ENCODE measurements at regions not wholly inside any gene's neighbourhood (a gene's known extent, or its start where the extent isn't known, plus 50 kb on each side); places are given as distances from the start of the nearest gene placed in this dataset.

GRCh38 chr10:121152935-121153334 is 301.8 kb downstream of the WDR11 start:
- Histone ChIP-seq H3K36me3 (replicated peaks in 1 of 2; ENCODE audit: control insufficient read depth in 1 of 2, insufficient read depth in 2 of 2, low read length in 1 of 2) (no peaks in the 10 kb centered on the region), H3K4me3 (ENCODE audit: low read depth in 2 of 2, low read length in 1 of 2) (no peak overlapping the region), H3K4me1 (ENCODE audit: control insufficient read depth in 1 of 2, insufficient read depth in 2 of 2, low read depth in 1 of 2, low read length in 1 of 2) (no peaks in the 10 kb centered on the region), H3K27ac (ENCODE audit: low read depth in 2 of 2, low read length in 1 of 2) (no peak overlapping the region), H3K79me2 (ENCODE audit: insufficient read depth) (no peaks in the 10 kb centered on the region), H3K9ac (no peak overlapping the region), H3K27me3 (ENCODE audit: insufficient read depth) (no peaks in the 10 kb centered on the region), H3F3A (replicated peaks; ENCODE audit: insufficient read depth) (no peaks in the 10 kb centered on the region), H3K9me2 (no peaks in the 10 kb centered on the region), H4K20me1 (ENCODE audit: insufficient read depth) (no peaks in the 10 kb centered on the region), H3K9me3 (0 out of 2 replicates have a peak, but pooled peaks cover 4% of the 10 kb centered on the region), H3K4me2 (no peak overlapping the region), H2AFZ (ENCODE audit: low read depth) (no peak overlapping the region)
- POLR2A ChIA-PET = no interaction called here
- CTCF ChIA-PET = no interaction called here
- WGBS (ENCODE audit: low lambda C conversion rate) = 30% methylated on average over 1 of the region's 1 CpG
- no peak for TF ChIP-seq REST (IDR thresholded peaks at IDR 0.05; ENCODE audit: low read depth, low read length)
- TF ChIP-seq USF2 (IDR thresholded peaks at IDR 0.05; ENCODE audit: borderline replicate concordance, low read depth, low read length) = no peak
- no peak for TF ChIP-seq RFX5 (IDR thresholded peaks at IDR 0.05; ENCODE audit: low read length)
- TF ChIP-seq EP300 (IDR thresholded peaks at IDR 0.05; ENCODE audit: borderline replicate concordance in 1 of 2, low read depth in 1 of 2, low read length in 1 of 2) = no peak
- no peak for TF ChIP-seq ELF1 (IDR thresholded peaks at IDR 0.05)
- TF ChIP-seq NFIC (IDR thresholded peaks at IDR 0.05; ENCODE audit: borderline replicate concordance) = no peak
- TF ChIP-seq FOXJ3 (CRISPR knock-in tag; IDR thresholded peaks at IDR 0.05) = no peak
- TF ChIP-seq MXI1 (IDR thresholded peaks at IDR 0.05; ENCODE audit: low read depth, low read length) = no peak
- no peak for TF ChIP-seq RXRA (IDR thresholded peaks at IDR 0.05; ENCODE audit: borderline replicate concordance, low read depth)
- TF ChIP-seq FOSL2 (IDR thresholded peaks at IDR 0.05; ENCODE audit: borderline replicate concordance, low read depth) = no peak
- no peak for TF ChIP-seq FOXM1 (IDR thresholded peaks at IDR 0.05; ENCODE audit: low read depth)
- TF ChIP-seq GATA2 (CRISPR knock-in tag; IDR thresholded peaks at IDR 0.05) = no peak
- no peak for TF ChIP-seq CTCF (IDR thresholded peaks at IDR 0.05)
- DNase-seq = no peak

Measured in SK-N-SH (cell line).